ENCODE measurements at regions not wholly inside any gene's neighbourhood (a gene's known extent, or its start where the extent isn't known, plus 50 kb on each side); places are given as distances from the start of the nearest gene placed in this dataset.

DNA sequence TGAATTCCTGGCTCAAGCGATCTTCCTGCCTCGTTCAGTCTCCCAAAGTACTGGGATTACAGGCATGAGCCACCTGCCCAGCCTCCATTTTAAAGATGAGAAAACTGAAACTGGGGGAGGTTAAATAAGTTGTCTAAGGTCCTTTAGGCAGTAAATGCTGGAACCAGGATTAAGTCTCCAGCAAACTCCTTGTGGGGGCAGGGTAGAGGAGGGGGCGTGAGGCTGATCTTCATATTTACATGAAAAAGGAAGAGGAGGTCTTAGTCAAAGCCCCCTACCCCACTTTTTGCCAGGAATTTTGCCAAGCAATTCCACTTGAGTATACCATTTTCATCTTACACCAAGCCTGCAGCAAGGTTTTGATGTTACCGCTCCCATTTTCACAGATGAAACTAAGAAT is 76.6 kb upstream of the NR4A3 start:
- no peak for TF ChIP-seq EZH2 (IDR thresholded peaks at IDR 0.05; ENCODE audit: borderline replicate concordance, low read depth, low read length, poor library complexity, severe bottlenecking)
- TF ChIP-seq, protein P1, sequence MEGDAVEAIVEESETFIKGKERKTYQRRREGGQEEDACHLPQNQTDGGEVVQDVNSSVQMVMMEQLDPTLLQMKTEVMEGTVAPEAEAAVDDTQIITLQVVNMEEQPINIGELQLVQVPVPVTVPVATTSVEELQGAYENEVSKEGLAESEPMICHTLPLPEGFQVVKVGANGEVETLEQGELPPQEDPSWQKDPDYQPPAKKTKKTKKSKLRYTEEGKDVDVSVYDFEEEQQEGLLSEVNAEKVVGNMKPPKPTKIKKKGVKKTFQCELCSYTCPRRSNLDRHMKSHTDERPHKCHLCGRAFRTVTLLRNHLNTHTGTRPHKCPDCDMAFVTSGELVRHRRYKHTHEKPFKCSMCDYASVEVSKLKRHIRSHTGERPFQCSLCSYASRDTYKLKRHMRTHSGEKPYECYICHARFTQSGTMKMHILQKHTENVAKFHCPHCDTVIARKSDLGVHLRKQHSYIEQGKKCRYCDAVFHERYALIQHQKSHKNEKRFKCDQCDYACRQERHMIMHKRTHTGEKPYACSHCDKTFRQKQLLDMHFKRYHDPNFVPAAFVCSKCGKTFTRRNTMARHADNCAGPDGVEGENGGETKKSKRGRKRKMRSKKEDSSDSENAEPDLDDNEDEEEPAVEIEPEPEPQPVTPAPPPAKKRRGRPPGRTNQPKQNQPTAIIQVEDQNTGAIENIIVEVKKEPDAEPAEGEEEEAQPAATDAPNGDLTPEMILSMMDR (conservative IDR thresholded peaks at IDR 0.05; ENCODE audit: low read depth, low read length): no peak

Measured in A673 (cell line).